Stomach smooth muscle (tissue), 2 donors: ENCODE measurements at regions not wholly inside any gene's neighbourhood (a gene's known extent, or its start where the extent isn't known, plus 50 kb on each side); places are given as distances from the start of the nearest gene placed in this dataset.

Experiments
- H3K27ac ChIP-seq: one replicate; pipeline ENCODE4 v1.7.0; 2013; ENCODE audit warnings: mild to moderate bottlenecking, low read length, inconsistent platforms
- H3K27me3 ChIP-seq, 2 donors: one replicate each; pipeline ENCODE4 v1.7.0; 2013; ENCODE audit warnings: low read length in 2 of 2; ENCODE audit not compliant: insufficient read depth in 2 of 2, control insufficient read depth in 1 of 2
- H3K36me3 ChIP-seq, 2 donors: one replicate each; pipeline ENCODE4 v1.7.0; 2013; ENCODE audit warnings: low read length in 2 of 2; ENCODE audit not compliant: control insufficient read depth in 2 of 2, insufficient read depth in 2 of 2
- H3K4me1 ChIP-seq: one replicate; pipeline ENCODE4 v1.7.0; 2013; ENCODE audit warnings: low read length; ENCODE audit not compliant: control insufficient read depth, insufficient read depth
- H3K4me3 ChIP-seq, 2 donors: one replicate each; pipeline ENCODE4 v1.7.0; 2013; ENCODE audit warnings: low read length in 2 of 2
- H3K9ac ChIP-seq, 2 donors: one replicate each; pipeline ENCODE4 v1.7.0; 2013; ENCODE audit warnings: low read length in 2 of 2, mild to moderate bottlenecking in 1 of 2
- H3K9me3 ChIP-seq, 2 donors: one replicate each; pipeline ENCODE4 v1.7.0; 2013; ENCODE audit warnings: low read length in 2 of 2; ENCODE audit not compliant: control insufficient read depth in 2 of 2
- donor health status: healthy.
- donor health status: Pancreatic carcinoma.

GRCh38 chr22:44442186-44442815 is 55.7 kb downstream of the RTL6 start:
- no peak overlapping the region for H3K4me3 ChIP-seq
- no peaks in the 10 kb centered on the region for H3K27me3 ChIP-seq
- no peak overlapping the region for H3K9ac ChIP-seq
- H3K9me3 ChIP-seq = no peaks in the 10 kb centered on the region
- H3K27ac ChIP-seq = no peak overlapping the region
- H3K36me3 ChIP-seq = no peaks in the 10 kb centered on the region
- no peaks in the 10 kb centered on the region for H3K4me1 ChIP-seq

DNA sequence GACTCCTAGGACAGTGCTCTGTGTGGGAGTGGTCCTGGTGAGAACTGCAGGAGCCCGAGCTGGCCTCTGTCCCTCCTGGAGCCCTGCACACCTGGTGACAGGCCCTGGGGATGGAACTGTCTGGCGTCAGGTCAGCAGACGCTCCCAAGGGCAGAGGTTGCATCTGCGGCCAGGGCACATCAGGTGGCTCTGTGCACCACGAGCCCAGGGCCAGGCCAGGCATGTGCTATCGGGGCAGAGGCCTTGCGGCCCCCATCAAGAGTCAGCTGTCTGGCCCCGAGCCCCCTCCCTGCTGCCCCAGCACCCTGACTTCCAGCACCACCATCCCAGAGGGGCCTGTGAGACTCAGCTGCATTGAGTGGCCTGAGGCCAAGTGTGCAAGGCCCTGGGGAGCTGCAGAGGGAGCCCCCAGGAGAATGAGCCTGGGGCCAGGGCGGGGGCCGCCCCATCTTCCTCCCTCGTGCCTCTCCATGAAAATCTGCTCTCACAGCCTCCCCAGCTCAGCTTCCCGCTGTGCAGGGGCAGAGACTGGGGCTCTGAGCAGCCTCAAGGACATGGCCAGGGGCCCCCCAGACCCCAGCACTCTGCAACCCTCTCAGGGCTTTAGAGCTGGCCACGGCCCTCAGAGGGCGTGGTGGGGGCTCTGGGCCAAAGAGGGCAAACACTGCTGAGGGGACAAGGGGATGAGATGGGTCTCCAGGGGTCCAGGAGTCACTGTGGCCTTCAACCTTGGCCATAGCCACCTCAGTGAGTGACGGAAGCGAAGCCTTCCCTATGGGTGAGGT is 56.4 kb downstream of the RTL6 start:
- H3K4me1 ChIP-seq = no peaks in the 10 kb centered on the region

DNA sequence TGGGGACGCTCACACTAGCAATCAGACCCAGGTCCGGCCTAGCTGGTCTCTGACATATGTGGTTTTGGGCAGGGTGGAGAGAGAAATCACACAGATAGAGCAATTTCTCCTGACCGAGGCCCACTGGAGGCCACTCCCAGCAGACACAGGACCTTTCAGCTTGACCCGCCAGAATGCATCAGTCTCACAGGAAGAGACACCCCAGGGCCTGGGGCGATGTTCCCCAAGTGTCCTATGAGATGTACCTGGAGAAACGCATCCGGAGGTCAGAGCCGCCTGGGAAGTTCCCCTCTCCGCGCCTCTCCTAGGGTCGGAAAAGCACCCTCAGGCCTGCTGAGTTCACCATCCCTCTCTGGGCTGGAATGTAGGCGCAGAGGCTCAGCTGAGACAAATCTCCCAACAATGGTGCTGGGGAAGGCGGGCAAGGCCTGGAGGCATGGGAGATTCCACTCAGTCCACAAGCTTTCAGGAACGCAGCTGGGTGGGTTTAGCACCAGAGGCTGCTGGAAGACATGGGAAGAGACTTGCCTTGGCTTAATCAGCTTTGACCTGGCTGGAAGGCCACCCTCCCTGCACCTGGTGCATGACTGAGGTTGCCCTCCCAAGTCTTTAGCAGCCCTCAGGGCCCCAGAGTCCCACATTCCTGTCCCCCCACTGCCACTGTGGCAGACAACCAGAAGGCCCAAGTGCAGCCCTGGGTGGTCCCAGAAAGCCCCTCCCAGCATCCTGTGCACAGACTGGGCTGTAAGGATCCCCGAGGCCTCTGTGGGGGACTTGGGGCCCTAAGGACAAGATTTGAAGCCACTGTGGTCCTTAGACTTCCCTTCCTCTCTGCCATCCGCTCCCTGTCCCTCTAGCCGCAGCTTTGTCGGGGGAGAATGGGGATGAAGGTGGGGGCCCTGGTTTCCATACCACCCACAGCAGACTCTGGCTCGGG is 57.5 kb downstream of the RTL6 start:
- Histone ChIP-seq H3K9ac (no peak overlapping the region), H3K27ac (no peak overlapping the region), H3K27me3 (no peaks in the 10 kb centered on the region), H3K4me3 (no peak overlapping the region), H3K4me1 (no peaks in the 10 kb centered on the region), H3K36me3 (no peaks in the 10 kb centered on the region), H3K9me3 (no peaks in the 10 kb centered on the region)

More for the DNA sequence above, 56.4 kb downstream of the RTL6 start:
- Histone ChIP-seq H3K27me3 (no peaks in the 10 kb centered on the region), H3K27ac (no peak overlapping the region), H3K4me3 (no peak overlapping the region), H3K36me3 (no peaks in the 10 kb centered on the region), H3K9me3 (no peaks in the 10 kb centered on the region), H3K9ac (no peak overlapping the region)

GRCh38 chr22:44439356-44440223 is 58.4 kb downstream of the RTL6 start:
- Histone ChIP-seq H3K27ac (no peak overlapping the region), H3K27me3 (no peaks in the 10 kb centered on the region), H3K36me3 (no peaks in the 10 kb centered on the region), H3K9me3 (no peaks in the 10 kb centered on the region), H3K9ac (no peak overlapping the region), H3K4me1 (no peaks in the 10 kb centered on the region), H3K4me3 (no peak overlapping the region)

- no peak overlapping the region for H3K4me3 ChIP-seq
- no peak overlapping the region for H3K27ac ChIP-seq
- no peaks in the 10 kb centered on the region for H3K4me1 ChIP-seq
- H3K9ac ChIP-seq = no peak overlapping the region
- no peaks in the 10 kb centered on the region for H3K27me3 ChIP-seq
- H3K9me3 ChIP-seq = no peaks in the 10 kb centered on the region
- H3K36me3 ChIP-seq = no peaks in the 10 kb centered on the region
Measured at GRCh38 chr22:44438481-44439131, 59.4 kb downstream of the RTL6 start.

GRCh38 chr22:44438056-44438455 is 60.0 kb downstream of the RTL6 start:
- Histone ChIP-seq H3K27me3 (no peaks in the 10 kb centered on the region), H3K9me3 (no peaks in the 10 kb centered on the region), H3K36me3 (no peaks in the 10 kb centered on the region), H3K4me3 (no peak overlapping the region), H3K9ac (no peak overlapping the region), H3K4me1 (no peaks in the 10 kb centered on the region), H3K27ac (no peak overlapping the region)

DNA sequence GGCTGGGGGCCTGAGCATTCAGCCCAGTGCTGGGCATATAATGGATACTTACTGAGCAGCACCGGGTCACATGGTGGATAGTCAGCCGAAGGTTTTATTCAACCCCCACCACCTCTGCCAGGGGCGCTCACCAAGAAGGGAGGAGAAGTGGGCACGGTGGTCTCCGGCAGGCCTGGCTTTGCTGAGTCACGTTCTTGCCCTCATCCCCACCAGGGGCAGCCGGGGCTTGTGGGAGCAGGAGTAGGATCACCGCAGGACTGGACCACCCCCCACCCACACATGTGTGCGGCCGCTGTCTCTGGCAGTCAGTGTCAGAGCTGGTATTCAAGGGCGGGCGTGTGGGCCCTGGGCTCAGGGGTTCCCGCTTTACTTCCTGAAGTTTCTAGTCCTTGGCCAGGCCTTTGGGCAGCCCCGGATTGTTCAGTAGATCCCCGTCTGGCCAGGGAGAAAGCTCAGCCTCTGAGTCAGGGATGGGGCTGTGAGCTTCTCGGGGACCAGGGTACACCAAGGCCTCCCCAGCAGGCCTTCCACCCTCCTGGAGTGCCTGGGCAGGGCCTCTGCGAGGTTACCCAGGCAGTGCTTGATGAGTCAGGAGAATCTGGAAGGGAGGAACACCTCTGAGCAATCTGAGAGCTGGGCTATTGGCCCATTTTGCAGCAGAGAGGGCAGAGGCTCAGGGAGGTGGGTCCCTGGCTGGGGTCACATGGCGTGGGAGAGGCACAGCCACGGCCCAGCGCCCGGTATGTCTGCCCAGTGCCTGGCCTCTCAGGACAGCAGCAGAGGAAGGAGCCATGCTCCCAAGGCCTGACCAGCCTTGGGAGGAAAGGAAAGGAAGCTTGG is 60.6 kb downstream of the RTL6 start:
- no peaks in the 10 kb centered on the region for H3K27me3 ChIP-seq
- H3K4me1 ChIP-seq = no peaks in the 10 kb centered on the region
- no peak overlapping the region for H3K4me3 ChIP-seq
- H3K27ac ChIP-seq = no peak overlapping the region
- no peaks in the 10 kb centered on the region for H3K9me3 ChIP-seq
- no peaks in the 10 kb centered on the region for H3K36me3 ChIP-seq
- H3K9ac ChIP-seq = no peak overlapping the region

GRCh38 chr22:44436736-44437135 is 61.3 kb downstream of the RTL6 start:
- Histone ChIP-seq H3K9me3 (no peaks in the 10 kb centered on the region), H3K4me3 (no peak overlapping the region), H3K36me3 (no peaks in the 10 kb centered on the region), H3K27ac (no peak overlapping the region), H3K4me1 (no peaks in the 10 kb centered on the region), H3K9ac (no peak overlapping the region), H3K27me3 (no peaks in the 10 kb centered on the region)

- Histone ChIP-seq H3K27ac (no peak overlapping the region), H3K9me3 (no peaks in the 10 kb centered on the region), H3K4me3 (no peak overlapping the region), H3K4me1 (no peaks in the 10 kb centered on the region), H3K27me3 (peaks cover 0 to 3% of the 10 kb centered on the region in 2 donors), H3K9ac (no peak overlapping the region), H3K36me3 (no peaks in the 10 kb centered on the region)
Measured at GRCh38 chr22:44431256-44431655, 66.8 kb downstream of the RTL6 start.
